HG02798 (cell line): ENCODE measurements at regions not wholly inside any gene's neighbourhood (a gene's known extent, or its start where the extent isn't known, plus 50 kb on each side); places are given as distances from the start of the nearest gene placed in this dataset.
"Not testable (repeated sequence)": the region's sequence is repeated elsewhere in the genome, so short reads cannot be mapped to it uniquely, and the experiment has no call there.

ENCODE experiments used
- ATAC-seq: cut with Tn5 transposase; IDR thresholded peaks from one replicate; pipeline ENCODE4 v1.9.1; 2021; ENCODE audit warnings: mild to moderate bottlenecking; ENCODE audit not compliant: unreplicated experiment, poor library complexity

DNA sequence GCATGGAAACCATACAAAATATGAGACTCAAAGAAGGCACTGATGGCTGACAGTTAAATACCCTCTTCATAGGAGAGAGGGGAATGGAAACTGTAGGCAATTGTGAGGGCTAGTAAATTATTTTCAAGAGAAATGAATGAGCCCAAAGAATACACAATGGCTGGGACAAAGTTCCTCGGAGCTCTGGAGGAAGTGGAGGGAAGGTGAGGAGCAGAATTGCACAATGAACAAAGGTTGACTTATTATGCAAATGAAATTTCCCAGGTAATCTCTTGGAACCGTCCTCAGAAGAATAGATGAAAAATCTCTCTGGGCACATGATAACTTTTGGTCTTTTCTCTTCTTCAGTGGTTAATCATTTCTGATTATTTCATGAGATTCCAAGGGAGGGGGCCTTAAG is 202.6 kb upstream of the VCX start:
- no peak for ATAC-seq

DNA sequence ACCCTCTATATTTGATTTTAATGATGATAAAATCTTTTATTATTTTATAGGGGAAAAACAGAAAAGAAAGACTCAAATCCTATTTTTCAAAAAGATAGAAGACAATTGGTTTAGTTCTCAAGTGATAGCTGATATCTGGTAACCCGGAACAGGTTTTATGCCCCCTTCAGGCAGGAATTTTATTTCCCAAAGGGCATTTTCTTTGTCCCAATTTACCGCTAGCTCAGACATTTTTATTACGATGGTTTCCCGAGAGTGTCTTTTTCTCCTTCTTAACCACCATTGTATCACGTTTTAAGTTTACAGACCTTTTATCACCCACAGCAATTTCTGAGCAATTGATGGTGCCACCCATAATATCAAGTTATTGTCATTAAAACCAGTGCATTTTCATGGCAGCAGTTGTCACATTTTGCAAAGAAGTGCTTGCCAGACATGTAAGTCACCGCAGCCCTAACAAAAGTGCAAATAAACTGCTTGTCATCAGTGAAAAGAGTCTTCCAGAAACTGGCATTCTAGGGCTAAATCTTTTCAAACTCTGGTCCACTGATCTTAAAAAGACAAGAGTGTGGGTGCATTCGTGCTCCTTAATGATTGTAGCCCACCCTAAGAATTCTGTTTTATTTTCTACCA is 204.8 kb upstream of the VCX start:
- ATAC-seq: no peak

DNA sequence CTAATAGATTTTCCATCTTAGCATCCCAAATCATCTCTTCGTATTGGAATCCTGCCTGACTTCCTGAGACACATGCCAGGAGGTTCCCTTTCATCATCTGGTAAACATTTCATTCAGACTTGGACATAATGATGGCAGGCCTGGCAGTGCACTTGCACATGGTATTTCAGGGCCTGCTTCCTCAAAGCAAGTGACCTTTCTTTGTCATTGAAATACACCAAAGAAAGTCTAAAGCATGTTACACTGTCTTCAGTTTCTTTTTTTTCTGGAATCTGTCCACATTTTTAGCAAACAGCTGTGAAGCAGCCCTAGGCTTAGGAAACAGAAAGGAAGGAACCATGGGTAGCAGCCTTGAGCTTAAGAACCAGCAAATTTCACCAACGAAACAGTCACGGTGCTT is 205.9 kb upstream of the VCX start:
- ATAC-seq: no peak

DNA sequence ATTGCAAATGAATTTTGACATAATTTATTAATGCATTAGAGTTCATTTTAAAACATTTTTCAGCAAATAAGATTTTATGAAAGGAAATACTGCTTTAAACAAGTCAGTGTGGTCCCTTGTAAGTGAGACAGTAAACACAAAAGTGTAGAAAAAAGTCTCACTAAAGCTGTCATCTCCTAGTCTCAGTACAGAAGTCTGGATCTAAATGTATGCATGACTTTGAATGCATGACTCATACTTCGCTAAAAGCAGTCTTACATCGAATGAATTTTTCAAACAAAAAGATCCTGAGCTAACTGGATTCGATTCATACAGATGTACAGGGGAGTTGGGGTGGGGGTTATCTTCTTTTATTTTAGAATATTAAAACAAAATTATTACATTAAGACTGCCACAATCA is 207.4 kb upstream of the VCX start:
- no peak for ATAC-seq

DNA sequence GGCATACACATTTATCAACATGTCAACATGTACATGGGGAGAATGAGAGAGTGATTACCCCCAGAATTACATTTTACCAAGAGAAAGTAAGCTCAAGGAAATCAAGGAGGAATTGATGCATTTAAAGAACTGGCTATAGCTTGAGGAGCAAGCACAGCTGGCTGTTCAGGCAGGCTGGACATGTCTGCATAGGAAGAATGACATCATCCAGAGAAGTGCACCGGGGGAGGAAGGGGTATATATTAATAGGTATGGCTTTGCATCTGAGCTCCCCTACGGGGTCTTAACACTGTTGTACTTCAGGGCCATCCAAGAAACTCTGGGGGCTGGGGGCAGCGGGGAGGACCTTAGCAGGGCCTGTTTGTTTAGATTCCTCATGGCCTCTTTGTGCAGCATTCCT is 222.4 kb upstream of the VCX start:
- no peak for ATAC-seq

DNA sequence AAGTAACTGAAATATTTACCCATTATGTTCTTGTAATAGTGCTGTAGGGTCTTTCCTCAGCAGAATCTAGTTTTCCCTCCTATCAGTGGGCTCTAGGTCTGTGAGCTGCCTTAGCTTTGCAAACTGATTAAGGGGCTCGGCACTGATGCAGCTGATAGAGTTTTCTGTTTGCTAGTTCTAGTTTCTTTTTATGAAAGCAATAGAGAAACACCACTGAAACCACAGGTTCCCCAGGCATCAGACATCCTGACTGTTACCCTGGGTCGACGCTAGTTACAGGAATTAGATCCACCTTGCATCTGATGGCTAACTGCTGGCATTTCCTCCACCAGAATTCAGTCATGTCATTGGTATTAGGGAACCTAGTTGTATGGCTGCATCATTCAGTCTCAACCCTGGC is 225.0 kb upstream of the VCX start:
- no peak for ATAC-seq

GRCh38 chrX:7614616-7615015 is 228.4 kb upstream of the VCX start:
- ATAC-seq: no peak

DNA sequence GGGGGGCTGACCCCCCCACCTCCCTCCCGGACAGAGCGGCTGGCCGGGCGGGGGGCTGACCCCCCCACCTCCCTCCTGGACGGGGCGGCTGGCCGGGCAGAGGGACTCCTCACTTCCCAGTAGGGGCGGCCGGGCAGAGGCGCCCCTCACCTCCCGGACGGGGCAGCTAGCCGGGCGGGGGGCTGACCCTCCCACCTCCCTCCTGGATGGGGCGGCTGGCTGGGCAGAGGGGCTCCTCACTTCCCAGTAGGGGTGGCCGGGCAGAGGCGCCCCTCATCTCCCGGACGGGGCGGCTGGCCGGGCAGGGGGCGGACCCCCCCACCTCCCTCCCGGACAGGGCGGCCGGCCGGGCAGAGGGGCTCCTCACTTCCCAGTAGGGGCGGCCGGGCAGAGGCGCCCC is 234.3 kb upstream of the VCX start:
- ATAC-seq: not testable (repeated sequence)

GRCh38 chrX:7606039-7606652 is 236.8 kb upstream of the VCX start:
- ATAC-seq: no peak

DNA sequence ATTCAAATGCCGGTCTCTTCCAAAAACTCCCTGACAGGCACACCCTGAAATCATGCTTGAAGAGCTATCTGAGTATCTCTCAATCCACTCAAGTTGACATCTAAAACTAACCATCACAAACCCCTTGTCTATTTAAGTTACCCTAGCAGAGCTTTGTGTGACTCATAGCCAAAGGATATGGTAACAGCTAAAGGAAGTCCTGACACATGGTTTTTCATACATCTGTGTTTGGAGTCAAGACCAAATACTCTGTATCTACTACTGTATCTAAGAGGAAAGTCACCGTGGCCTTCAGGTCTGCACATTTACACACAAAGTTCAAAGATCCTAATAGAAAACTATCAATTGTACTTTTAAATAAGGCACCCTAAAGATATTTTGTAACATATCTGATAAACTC is 239.6 kb upstream of the VCX start:
- ATAC-seq: no peak

DNA sequence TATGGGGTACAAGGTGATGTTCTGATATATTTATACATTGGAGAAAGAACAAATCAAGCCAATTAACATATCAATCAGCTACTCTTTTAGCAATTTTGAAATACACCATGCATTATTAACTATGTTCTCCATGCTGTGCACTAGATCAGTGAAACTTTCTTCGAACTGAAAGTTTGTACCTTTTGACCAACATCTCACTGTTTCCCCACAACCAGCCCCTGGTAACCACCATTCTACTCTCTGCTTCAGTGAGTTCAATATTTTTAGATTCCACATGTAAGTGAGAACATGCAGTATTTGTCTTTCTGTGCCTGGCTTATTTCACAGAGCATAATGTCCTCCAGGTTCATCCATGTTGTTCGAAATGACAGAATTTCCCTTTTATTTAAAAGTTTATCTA is 246.1 kb upstream of the VCX start:
- ATAC-seq: no peak

DNA sequence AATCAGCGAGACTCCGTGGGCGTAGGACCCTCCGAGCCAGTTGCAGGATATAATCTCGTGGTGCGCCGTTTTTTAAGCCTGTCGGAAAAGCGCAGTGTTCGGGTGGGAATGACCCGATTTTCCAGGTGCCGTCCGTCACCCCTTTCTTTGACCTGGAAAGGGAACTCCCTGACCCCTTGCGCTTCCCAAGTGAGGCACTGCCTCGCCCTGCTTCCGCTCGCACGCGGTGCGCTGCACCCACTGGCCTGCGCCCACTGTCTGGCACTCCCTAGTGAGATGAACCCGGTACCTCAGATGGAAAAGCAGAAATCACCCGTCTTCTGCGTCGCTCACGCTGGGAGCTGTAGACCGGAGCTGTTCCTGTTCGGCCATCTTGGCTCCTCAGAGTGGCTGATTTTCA is 249.6 kb upstream of the VCX start:
- not testable (repeated sequence) for ATAC-seq

- ATAC-seq: no peak
Measured at GRCh38 chrX:7586126-7586525, 256.8 kb upstream of the VCX start.

- ATAC-seq: no peak
Measured at GRCh38 chrX:7582191-7582590, 260.8 kb upstream of the VCX start.

- no peak for ATAC-seq
Measured at GRCh38 chrX:7580127-7580526, 262.8 kb upstream of the VCX start.

GRCh38 chrX:7574325-7574724 is 268.6 kb upstream of the VCX start:
- no peak for ATAC-seq

DNA sequence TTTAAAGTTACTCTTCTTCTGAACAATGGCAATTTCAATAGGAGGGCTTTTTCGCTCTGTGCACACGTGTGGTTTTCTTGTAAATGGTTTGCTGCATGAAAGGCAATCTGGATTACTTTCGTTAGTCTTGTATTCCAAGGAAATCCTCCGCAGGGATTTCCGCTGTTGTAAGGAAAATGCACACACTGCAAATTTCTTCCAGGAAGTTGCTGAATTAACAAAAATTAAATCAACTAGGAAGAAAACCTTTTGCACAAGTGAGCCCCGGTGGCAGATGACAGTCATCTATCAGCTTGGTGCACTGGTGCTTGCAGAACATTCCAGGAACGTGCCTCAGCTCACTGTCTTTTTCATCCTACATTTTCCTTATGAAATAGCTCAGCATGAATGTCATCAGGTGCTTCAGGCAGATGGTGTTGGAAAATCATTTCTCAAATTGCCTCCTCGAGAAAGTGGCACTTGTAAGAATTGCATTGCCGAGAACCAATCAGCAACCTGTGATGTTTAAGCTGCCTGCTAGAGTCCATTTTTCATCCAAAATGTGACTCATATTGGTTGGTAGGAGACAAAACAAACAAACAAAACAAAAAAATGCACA is 272.4 kb upstream of the VCX start:
- no peak for ATAC-seq

- ATAC-seq: no peak
Measured at GRCh38 chrX:7568597-7568996, 274.4 kb upstream of the VCX start.

- ATAC-seq: no peak
Measured at GRCh38 chrX:7568130-7568529, 274.8 kb upstream of the VCX start.

GRCh38 chrX:7552760-7553159 is 290.2 kb upstream of the VCX start:
- ATAC-seq: no peak

DNA sequence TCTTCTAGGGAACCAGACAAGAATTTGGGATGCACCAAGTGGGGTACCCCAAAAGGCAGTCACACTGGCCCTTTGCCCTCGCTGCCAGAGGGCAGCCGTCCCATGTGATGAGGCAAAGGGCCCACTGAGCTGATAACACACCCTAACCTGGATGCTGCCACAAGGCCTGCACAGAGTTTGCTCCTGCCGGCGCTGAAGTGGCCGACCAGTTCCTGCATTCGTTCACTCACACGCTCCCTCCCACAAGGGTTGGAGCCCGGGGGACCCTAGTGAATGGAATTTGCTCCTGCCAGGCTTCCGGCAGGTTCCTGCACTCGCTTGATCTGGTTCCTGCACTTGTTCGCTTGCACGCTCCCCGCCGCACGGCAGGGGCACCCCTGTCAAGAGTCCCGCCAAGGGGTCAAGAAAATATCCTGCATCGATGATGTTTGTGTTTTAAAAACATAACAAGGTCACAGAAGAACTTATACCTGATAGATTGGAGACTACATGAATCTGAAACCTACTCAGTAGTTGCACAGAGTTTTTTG is 296.4 kb upstream of the VCX start:
- no peak for ATAC-seq

DNA sequence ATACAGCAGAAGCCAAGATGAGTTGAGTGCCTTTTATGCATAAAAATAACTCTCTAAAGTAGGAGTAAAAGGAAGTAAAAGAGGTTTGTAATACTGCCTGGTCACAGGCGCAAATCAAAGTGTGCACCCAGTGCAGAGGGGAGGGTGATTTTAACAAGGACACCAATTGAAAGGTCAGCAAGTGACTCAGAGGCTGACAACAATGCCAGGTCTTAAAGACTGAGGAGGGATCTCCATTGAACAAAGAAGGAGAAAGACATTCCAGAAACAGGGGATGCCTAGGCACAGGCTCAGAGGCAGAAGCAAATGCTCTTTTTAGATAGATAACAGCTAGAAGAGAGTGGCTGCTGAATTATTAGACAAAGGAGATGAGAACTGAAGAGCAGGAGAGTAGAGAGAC is 297.4 kb upstream of the VCX start:
- ATAC-seq: no peak
